SK-N-SH treated with all-trans-retinoic acid at 6 μM for 48 hours (cell line): ENCODE measurements at regions not wholly inside any gene's neighbourhood (a gene's known extent, or its start where the extent isn't known, plus 50 kb on each side); places are given as distances from the start of the nearest gene placed in this dataset.

Experiments
- CSDC2 ChIP-seq: fragments of 250-450 bp; sonication (Bioruptor Pico); IDR thresholded peaks from 2 replicates; pipeline ENCODE4 v1.5.0; 2020; ENCODE audit warnings: mild to moderate bottlenecking, moderate library complexity
- ESRRG ChIP-seq: fragments of 250-450 bp; sonication (Bioruptor Pico); IDR thresholded peaks from 2 replicates; pipeline ENCODE4 v1.6.1; 2021; ENCODE audit warnings: mild to moderate bottlenecking
- ISL1 ChIP-seq: fragments of 250-450 bp; sonication (Bioruptor Pico); IDR thresholded peaks from 2 replicates; pipeline ENCODE4 v2.1.2; 2022; ENCODE audit warnings: mild to moderate bottlenecking, moderate library complexity
- PPARA ChIP-seq: fragments of 250-450 bp; sonication (Bioruptor Pico); IDR thresholded peaks from 2 replicates; pipeline ENCODE4 v1.5.0; 2020; ENCODE audit warnings: mild to moderate bottlenecking, borderline replicate concordance
- RARB ChIP-seq: fragments of 250-450 bp; sonication (Bioruptor Pico); IDR thresholded peaks from 2 replicates; pipeline ENCODE4 v1.8.0; 2021; ENCODE audit warnings: mild to moderate bottlenecking, moderate library complexity
- TCF4 ChIP-seq: fragments of 250-450 bp; sonication (Bioruptor Pico); IDR thresholded peaks from 2 replicates; pipeline ENCODE4 v1.8.0; 2021; ENCODE audit warnings: mild to moderate bottlenecking, moderate library complexity, borderline replicate concordance
- TOX ChIP-seq: fragments of 250-450 bp; sonication (Bioruptor Pico); IDR thresholded peaks from 2 replicates; pipeline ENCODE4 v1.8.0; 2021; ENCODE audit warnings: mild to moderate bottlenecking, moderate library complexity, borderline replicate concordance
- ZC3H10 ChIP-seq: fragments of 250-450 bp; sonication (Bioruptor Pico); IDR thresholded peaks from 2 replicates; pipeline ENCODE4 v1.5.1; 2021; ENCODE audit warnings: mild to moderate bottlenecking, moderate library complexity
- ZFP3 ChIP-seq: fragments of 250-450 bp; sonication (Bioruptor Pico); IDR thresholded peaks from 2 replicates; pipeline ENCODE4 v1.5.0; 2020; ENCODE audit warnings: mild to moderate bottlenecking, moderate library complexity
- ZFP30 ChIP-seq: fragments of 450-650 bp; formaldehyde crosslinking; IDR thresholded peaks from 2 replicates; pipeline ENCODE4 v1.5.0; 2022; ENCODE audit warnings: mild to moderate bottlenecking, moderate library complexity
- ZNF565 ChIP-seq: fragments of 450-650 bp; formaldehyde crosslinking; conservative IDR thresholded peaks from 2 replicates; pipeline ENCODE4 v1.5.0; 2020; ENCODE audit warnings: low read depth, mild to moderate bottlenecking, moderate library complexity
- ZNF70 ChIP-seq: fragments of 450-650 bp; formaldehyde crosslinking; IDR thresholded peaks from 2 replicates; pipeline ENCODE4 v1.5.0; 2020; ENCODE audit warnings: mild to moderate bottlenecking, moderate library complexity
- TF ChIP-seq, protein P1 (sequence below): fragments of 250-450 bp; sonication (Bioruptor Pico); IDR thresholded peaks from 2 replicates; pipeline ENCODE4 v1.8.0; 2020; ENCODE audit warnings: mild to moderate bottlenecking, moderate library complexity, borderline replicate concordance
- TF ChIP-seq, protein P2 (sequence below): fragments of 250-450 bp; sonication (Bioruptor Pico); IDR thresholded peaks from 2 replicates; pipeline ENCODE4 v1.5.0; 2020; ENCODE audit warnings: mild to moderate bottlenecking, moderate library complexity

DNA sequence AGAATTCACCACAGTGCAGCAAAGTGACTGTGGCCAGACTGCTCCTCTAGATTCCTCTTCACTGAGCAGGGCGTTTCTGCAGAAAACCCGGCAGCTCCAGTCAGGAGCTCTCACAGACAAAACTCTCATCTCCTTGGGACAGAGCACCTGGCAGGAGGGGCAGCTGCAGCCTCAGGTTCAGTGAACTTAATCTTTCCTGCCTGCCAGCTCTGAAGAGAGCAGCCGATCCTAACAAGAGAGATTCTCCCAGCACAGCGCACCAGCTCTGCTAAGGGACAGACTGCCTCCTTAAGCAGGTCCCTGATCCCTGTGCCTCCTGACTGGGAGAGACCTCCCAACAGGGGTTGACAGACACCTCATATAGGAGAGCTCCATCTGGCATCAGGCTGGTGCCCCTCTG, 1065.5 kb downstream of the GRIK2 start:
- TF ChIP-seq, protein P1, sequence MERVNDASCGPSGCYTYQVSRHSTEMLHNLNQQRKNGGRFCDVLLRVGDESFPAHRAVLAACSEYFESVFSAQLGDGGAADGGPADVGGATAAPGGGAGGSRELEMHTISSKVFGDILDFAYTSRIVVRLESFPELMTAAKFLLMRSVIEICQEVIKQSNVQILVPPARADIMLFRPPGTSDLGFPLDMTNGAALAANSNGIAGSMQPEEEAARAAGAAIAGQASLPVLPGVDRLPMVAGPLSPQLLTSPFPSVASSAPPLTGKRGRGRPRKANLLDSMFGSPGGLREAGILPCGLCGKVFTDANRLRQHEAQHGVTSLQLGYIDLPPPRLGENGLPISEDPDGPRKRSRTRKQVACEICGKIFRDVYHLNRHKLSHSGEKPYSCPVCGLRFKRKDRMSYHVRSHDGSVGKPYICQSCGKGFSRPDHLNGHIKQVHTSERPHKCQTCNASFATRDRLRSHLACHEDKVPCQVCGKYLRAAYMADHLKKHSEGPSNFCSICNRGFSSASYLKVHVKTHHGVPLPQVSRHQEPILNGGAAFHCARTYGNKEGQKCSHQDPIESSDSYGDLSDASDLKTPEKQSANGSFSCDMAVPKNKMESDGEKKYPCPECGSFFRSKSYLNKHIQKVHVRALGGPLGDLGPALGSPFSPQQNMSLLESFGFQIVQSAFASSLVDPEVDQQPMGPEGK (CRISPR knock-in tag), result no peak
- no peak for TF ChIP-seq ISL1 (CRISPR knock-in tag)
- TF ChIP-seq ZFP3 (CRISPR knock-in tag), result no peak
- no peak for TF ChIP-seq PPARA (CRISPR knock-in tag)
- TF ChIP-seq ZFP30 (CRISPR knock-in tag), result no peak
- no peak for TF ChIP-seq TCF4
- no peak for TF ChIP-seq ZNF565 (CRISPR knock-in tag)
- no peak for TF ChIP-seq ESRRG (CRISPR knock-in tag)
- TF ChIP-seq RARB (CRISPR knock-in tag), result no peak
- no peak for TF ChIP-seq TOX
- TF ChIP-seq CSDC2, result no peak
- TF ChIP-seq ZNF70 (CRISPR knock-in tag), result no peak
- no peak for TF ChIP-seq ZC3H10 (CRISPR knock-in tag)
- TF ChIP-seq, protein P2, sequence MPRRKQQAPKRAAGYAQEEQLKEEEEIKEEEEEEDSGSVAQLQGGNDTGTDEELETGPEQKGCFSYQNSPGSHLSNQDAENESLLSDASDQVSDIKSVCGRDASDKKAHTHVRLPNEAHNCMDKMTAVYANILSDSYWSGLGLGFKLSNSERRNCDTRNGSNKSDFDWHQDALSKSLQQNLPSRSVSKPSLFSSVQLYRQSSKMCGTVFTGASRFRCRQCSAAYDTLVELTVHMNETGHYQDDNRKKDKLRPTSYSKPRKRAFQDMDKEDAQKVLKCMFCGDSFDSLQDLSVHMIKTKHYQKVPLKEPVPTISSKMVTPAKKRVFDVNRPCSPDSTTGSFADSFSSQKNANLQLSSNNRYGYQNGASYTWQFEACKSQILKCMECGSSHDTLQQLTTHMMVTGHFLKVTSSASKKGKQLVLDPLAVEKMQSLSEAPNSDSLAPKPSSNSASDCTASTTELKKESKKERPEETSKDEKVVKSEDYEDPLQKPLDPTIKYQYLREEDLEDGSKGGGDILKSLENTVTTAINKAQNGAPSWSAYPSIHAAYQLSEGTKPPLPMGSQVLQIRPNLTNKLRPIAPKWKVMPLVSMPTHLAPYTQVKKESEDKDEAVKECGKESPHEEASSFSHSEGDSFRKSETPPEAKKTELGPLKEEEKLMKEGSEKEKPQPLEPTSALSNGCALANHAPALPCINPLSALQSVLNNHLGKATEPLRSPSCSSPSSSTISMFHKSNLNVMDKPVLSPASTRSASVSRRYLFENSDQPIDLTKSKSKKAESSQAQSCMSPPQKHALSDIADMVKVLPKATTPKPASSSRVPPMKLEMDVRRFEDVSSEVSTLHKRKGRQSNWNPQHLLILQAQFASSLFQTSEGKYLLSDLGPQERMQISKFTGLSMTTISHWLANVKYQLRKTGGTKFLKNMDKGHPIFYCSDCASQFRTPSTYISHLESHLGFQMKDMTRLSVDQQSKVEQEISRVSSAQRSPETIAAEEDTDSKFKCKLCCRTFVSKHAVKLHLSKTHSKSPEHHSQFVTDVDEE (CRISPR knock-in tag), result no peak
